AG10803 (cell line): ENCODE measurements at regions not wholly inside any gene's neighbourhood (a gene's known extent, or its start where the extent isn't known, plus 50 kb on each side); places are given as distances from the start of the nearest gene placed in this dataset.

ENCODE experiments used
- DNase-seq: peaks from one replicate; pipeline ENCODE4 v3.0.0; 2010; ENCODE audit warnings: low read depth
- H3K4me3 ChIP-seq: 2 replicates; pipeline ENCODE4 v1.5.1; 2011; ENCODE audit warnings: mild to moderate bottlenecking, low read length, control low read depth
- CTCF ChIP-seq: conservative IDR thresholded peaks from 2 replicates; pipeline ENCODE4 v1.5.1; 2011; ENCODE audit warnings: mild to moderate bottlenecking, low read length, control low read depth, inconsistent platforms

DNA sequence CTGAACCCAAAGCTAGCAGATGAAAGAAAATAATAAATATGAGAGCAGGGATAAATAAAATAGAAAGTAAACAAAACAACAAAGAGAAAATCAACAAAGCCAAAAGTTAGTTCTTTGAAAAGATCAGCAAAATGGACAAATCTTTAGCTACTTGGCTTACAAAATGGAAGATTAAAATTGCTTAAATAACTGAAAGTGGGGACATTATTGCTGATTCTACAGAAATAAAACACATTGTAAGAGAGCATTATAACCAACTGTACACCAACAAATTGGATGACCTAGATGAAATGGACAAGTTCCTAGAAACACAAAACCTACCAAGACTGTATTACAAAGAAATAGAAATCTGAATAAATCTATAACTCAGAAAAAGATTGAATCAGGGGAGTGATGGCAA lies 238.3 kb upstream of the C1orf87 start:
- no peak overlapping the region for H3K4me3 ChIP-seq
- no peak for TF ChIP-seq CTCF
- no peak for DNase-seq

DNA sequence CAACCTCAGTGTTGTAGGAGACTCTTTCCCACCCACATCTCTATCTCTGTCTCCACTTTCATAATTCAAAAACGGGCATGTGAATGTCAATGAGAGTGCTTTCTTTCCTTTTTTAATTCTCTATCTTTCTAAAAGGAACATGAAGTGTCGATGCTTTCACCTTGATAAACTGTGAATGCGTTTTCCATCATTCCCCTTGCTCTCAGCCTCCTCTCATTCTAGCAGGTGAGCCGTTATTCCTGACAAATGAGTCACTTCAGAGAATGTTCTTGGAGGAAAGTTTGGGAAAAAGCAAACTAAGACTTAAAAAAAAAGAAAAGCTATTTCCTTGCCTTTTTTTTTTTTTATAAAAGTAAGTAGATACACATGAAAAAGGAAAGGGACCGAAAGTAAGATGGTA lies 226.0 kb upstream of the C1orf87 start:
- DNase-seq, result no peak
- H3K4me3 ChIP-seq, result no peak overlapping the region
- TF ChIP-seq CTCF, result no peak

DNA sequence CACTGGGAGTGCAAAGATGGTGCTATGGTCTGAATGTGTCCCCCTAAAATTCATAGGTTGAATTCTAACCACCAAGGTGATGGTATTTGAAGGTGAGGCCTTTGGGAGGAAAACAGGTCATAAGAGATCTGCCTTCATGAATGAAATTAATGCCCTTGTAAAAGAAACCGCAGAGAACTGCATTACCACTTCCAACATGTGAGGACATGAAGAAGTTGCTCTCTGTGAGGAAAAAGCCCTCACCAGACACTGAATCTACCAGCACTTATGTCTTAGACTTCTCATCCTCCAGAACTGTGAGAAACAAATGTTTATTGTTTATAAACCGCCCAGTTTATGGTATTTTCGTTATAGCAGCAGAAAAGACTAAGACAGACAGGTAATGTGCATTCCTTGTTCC lies 224.7 kb upstream of the C1orf87 start:
- TF ChIP-seq CTCF, result no peak
- no peak overlapping the region for H3K4me3 ChIP-seq
- no peak for DNase-seq

- no peak for TF ChIP-seq CTCF
- DNase-seq, result no peak
- H3K4me3 ChIP-seq, result no peak overlapping the region
Observed at GRCh38 chr1:60296794-60297193, 223.2 kb upstream of the C1orf87 start.

- no peak for TF ChIP-seq CTCF
- DNase-seq, result no peak
- no peak overlapping the region for H3K4me3 ChIP-seq
Observed at GRCh38 chr1:60292140-60292539, 218.6 kb upstream of the C1orf87 start.

DNA sequence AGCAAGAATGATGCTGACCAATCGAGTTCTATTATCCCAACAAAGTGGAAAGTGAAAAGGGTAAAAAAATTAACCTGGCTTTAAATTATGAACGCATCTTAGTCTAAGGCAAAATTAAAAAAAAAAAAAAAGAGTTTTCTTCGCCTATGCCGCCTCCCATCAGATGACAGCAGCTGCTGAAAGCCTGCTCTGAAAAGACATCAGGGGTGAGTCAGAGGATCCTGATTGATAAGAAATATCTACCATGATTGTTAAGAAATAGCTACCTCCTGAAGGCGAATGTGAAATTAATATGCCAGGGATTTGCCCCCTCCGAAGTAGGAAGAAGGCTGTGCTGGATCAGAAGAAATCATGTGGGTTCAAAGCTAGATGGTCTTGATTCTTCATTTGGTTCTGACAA lies 216.8 kb upstream of the C1orf87 start:
- no peak for DNase-seq
- H3K4me3 ChIP-seq, result no peak overlapping the region
- no peak for TF ChIP-seq CTCF

DNA sequence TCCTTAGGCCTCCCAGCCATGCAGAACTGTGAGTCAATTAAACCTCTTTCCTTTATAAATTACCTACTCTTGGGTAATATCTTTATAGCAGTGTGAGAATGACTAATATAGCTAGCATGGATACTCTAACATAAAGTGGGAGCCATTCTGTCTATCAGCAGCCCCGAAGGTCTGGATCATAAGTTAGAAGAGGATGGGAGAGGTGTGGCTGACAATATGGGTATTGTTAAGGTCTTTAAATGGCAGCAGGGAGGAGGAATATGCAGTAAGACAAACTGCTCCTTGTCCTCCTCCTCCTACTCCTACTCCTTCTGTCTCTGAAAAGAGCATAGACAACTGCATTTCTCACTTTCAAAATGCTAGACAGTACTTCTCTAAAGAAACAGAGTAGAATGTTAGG lies 214.0 kb upstream of the C1orf87 start:
- TF ChIP-seq CTCF, result no peak
- no peak overlapping the region for H3K4me3 ChIP-seq
- DNase-seq, result no peak
